ENCODE measurements at regions not wholly inside any gene's neighbourhood (a gene's known extent, or its start where the extent isn't known, plus 50 kb on each side); places are given as distances from the start of the nearest gene placed in this dataset.

DNA sequence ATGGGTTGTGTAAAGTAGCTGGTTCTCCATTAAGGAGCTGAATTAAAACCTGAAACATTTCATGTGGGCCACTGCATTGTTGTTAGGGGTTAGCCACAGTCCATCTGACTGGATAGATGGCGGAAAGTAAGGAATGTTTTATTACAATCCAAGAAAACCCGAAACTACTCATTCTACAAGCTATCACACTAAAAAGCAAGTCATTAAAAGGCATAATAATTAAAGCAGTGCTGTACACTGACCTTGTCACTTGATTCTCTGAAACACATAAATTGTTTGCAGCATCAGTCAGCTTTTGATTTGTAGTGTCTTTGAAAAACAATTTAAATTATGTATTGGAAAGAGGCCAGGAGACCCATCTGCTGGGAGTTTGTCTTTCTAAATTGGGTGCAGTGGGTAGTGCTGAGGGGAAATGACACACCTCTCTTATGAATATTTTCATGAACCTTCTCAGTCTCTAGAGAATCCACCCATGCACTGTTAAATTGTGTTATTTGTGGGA lies 75.7 kb upstream of the ANK2 start:
- 0 out of 2 replicates have a peak, but pooled peaks have one; percentile 11 for TF ChIP-seq TCF4 (CRISPR knock-in tag; IDR thresholded peaks at IDR 0.05; ENCODE audit: borderline replicate concordance)
- TF ChIP-seq ISL1 (CRISPR knock-in tag; IDR thresholded peaks at IDR 0.05), result peak; percentile 96
- TF ChIP-seq TOX (CRISPR knock-in tag; IDR thresholded peaks at IDR 0.05; ENCODE audit: borderline replicate concordance), result peak; percentile 44; the same call in 1 of the 2 replicates
- TF ChIP-seq, protein P1, sequence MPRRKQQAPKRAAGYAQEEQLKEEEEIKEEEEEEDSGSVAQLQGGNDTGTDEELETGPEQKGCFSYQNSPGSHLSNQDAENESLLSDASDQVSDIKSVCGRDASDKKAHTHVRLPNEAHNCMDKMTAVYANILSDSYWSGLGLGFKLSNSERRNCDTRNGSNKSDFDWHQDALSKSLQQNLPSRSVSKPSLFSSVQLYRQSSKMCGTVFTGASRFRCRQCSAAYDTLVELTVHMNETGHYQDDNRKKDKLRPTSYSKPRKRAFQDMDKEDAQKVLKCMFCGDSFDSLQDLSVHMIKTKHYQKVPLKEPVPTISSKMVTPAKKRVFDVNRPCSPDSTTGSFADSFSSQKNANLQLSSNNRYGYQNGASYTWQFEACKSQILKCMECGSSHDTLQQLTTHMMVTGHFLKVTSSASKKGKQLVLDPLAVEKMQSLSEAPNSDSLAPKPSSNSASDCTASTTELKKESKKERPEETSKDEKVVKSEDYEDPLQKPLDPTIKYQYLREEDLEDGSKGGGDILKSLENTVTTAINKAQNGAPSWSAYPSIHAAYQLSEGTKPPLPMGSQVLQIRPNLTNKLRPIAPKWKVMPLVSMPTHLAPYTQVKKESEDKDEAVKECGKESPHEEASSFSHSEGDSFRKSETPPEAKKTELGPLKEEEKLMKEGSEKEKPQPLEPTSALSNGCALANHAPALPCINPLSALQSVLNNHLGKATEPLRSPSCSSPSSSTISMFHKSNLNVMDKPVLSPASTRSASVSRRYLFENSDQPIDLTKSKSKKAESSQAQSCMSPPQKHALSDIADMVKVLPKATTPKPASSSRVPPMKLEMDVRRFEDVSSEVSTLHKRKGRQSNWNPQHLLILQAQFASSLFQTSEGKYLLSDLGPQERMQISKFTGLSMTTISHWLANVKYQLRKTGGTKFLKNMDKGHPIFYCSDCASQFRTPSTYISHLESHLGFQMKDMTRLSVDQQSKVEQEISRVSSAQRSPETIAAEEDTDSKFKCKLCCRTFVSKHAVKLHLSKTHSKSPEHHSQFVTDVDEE (CRISPR knock-in tag; IDR thresholded peaks at IDR 0.05), result 0 out of 2 replicates have a peak, but pooled peaks have one; percentile 26
- TF ChIP-seq ZNF8 (CRISPR knock-in tag; IDR thresholded peaks at IDR 0.05), result no peak
- TF ChIP-seq, protein P2, sequence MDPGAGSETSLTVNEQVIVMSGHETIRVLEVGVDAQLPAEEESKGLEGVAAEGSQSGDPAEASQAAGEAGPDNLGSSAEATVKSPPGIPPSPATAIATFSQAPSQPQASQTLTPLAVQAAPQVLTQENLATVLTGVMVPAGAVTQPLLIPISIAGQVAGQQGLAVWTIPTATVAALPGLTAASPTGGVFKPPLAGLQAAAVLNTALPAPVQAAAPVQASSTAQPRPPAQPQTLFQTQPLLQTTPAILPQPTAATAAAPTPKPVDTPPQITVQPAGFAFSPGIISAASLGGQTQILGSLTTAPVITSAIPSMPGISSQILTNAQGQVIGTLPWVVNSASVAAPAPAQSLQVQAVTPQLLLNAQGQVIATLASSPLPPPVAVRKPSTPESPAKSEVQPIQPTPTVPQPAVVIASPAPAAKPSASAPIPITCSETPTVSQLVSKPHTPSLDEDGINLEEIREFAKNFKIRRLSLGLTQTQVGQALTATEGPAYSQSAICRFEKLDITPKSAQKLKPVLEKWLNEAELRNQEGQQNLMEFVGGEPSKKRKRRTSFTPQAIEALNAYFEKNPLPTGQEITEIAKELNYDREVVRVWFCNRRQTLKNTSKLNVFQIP (CRISPR knock-in tag; IDR thresholded peaks at IDR 0.05; ENCODE audit: borderline replicate concordance, low read depth), result no peak
- TF ChIP-seq ZC3H10 (CRISPR knock-in tag; IDR thresholded peaks at IDR 0.05), result peak; percentile 82; the same call in 1 of the 2 replicates
- peak; percentile 61 for ATAC-seq

DNA sequence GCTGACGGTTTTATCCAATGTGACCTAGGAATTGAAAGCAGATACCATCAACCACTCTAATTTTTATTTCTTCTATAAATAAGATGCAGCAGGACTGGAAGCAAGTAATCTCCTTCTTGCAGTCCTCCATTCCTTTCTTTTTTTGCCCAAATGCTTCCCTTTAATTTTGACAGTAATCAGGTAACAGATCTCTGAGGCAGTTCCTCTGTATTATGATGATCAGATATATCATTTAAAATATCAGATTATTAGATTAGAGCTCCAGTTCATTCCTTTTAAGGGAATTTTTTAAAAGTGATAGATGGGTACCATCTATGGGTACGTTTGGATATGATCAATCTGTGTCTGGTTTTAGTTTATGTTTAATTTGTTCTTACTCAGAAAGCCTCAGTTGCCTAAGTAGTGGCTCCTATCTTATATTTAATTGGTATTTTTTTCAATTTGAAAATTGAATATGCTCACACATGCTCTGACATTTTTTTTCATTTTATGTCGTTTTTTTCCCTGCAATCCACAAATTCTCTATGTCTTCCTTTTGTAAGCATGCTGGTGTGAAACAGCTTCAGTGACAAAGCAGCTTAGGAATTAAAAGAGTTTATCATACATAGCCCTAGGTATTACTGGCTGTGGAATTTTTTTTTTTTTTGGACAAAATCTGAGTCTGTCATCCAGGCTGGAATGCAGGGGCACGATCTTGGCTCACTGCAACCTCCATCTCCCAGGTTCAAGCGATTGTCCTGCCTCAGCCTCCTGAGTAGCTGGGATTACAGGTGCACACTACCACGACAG lies 73.7 kb upstream of the ANK2 start:
- TF ChIP-seq, protein P2 (CRISPR knock-in tag; IDR thresholded peaks at IDR 0.05; ENCODE audit: borderline replicate concordance, low read depth), result no peak; the same call in 1 of the 2 replicates
- TF ChIP-seq TCF4 (CRISPR knock-in tag; IDR thresholded peaks at IDR 0.05; ENCODE audit: borderline replicate concordance), result peak; percentile 46; the same call in 1 of the 2 replicates
- no peak for TF ChIP-seq ZNF565 (CRISPR knock-in tag; conservative IDR thresholded peaks at IDR 0.05; ENCODE audit: low read depth)
- peak; percentile 76; the same call in 1 of the 2 replicates for TF ChIP-seq ZC3H10 (CRISPR knock-in tag; IDR thresholded peaks at IDR 0.05)
- no peak for TF ChIP-seq TOX (CRISPR knock-in tag; IDR thresholded peaks at IDR 0.05; ENCODE audit: borderline replicate concordance)
- TF ChIP-seq CSDC2 (CRISPR knock-in tag; IDR thresholded peaks at IDR 0.05), result no peak
- TF ChIP-seq ZFP30 (CRISPR knock-in tag; IDR thresholded peaks at IDR 0.05), result peak; percentile 67
- TF ChIP-seq SNAI2 (CRISPR knock-in tag; IDR thresholded peaks at IDR 0.05), result no peak
- TF ChIP-seq PATZ1 (CRISPR knock-in tag; IDR thresholded peaks at IDR 0.05; ENCODE audit: borderline replicate concordance), result no peak
- TF ChIP-seq ARNTL (CRISPR knock-in tag; IDR thresholded peaks at IDR 0.05; ENCODE audit: borderline replicate concordance, low read depth), result no peak
- TF ChIP-seq CSRNP3 (CRISPR knock-in tag; IDR thresholded peaks at IDR 0.05), result no peak
- TF ChIP-seq ZFP3 (CRISPR knock-in tag; IDR thresholded peaks at IDR 0.05), result no peak
- TF ChIP-seq ZNF70 (CRISPR knock-in tag; IDR thresholded peaks at IDR 0.05), result no peak
- TF ChIP-seq OSR1 (CRISPR knock-in tag; IDR thresholded peaks at IDR 0.05), result no peak
- TF ChIP-seq PPARA (CRISPR knock-in tag; IDR thresholded peaks at IDR 0.05; ENCODE audit: borderline replicate concordance), result no peak
- TF ChIP-seq CREB5 (CRISPR knock-in tag; IDR thresholded peaks at IDR 0.05; ENCODE audit: low read depth), result no peak
- peak; percentile 13; the same call in 1 of the 2 replicates for TF ChIP-seq ZNF8 (CRISPR knock-in tag; IDR thresholded peaks at IDR 0.05)
- TF ChIP-seq BACH2 (CRISPR knock-in tag; IDR thresholded peaks at IDR 0.05; ENCODE audit: borderline replicate concordance), result no peak
- TF ChIP-seq RARB (CRISPR knock-in tag; IDR thresholded peaks at IDR 0.05), result no peak
- TF ChIP-seq, protein P1 (CRISPR knock-in tag; IDR thresholded peaks at IDR 0.05), result peak; percentile 66; the same call in 1 of the 2 replicates
- TF ChIP-seq ESRRG (CRISPR knock-in tag; IDR thresholded peaks at IDR 0.05), result no peak
- no peak for TF ChIP-seq GLIS3 (CRISPR knock-in tag; IDR thresholded peaks at IDR 0.05)
- peak; percentile 67 for TF ChIP-seq ISL1 (CRISPR knock-in tag; IDR thresholded peaks at IDR 0.05)
- peak; percentile 46 for ATAC-seq
